ENCODE measurements at regions not wholly inside any gene's neighbourhood (a gene's known extent, or its start where the extent isn't known, plus 50 kb on each side); places are given as distances from the start of the nearest gene placed in this dataset.

DNA sequence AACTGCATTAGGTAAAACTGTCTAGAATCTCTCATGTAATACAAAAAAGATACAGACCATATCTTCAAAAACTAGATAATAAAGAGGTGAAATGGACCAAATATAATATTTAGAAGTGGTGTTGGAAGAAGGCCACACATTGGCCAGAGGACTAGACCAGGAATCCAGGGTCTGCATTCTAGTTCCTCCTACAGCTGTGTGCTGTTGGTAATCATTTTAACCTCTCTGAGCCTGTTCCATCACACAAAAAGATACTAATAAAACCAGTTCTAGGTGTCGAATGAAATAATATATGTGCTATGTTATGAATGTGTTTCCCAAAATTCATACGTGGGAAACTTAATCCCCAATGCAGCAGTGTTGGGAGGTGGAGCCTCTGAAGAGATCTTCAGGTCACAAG lies 111.6 kb upstream of the RREB1 start (continued):
- TF ChIP-seq, protein P1, sequence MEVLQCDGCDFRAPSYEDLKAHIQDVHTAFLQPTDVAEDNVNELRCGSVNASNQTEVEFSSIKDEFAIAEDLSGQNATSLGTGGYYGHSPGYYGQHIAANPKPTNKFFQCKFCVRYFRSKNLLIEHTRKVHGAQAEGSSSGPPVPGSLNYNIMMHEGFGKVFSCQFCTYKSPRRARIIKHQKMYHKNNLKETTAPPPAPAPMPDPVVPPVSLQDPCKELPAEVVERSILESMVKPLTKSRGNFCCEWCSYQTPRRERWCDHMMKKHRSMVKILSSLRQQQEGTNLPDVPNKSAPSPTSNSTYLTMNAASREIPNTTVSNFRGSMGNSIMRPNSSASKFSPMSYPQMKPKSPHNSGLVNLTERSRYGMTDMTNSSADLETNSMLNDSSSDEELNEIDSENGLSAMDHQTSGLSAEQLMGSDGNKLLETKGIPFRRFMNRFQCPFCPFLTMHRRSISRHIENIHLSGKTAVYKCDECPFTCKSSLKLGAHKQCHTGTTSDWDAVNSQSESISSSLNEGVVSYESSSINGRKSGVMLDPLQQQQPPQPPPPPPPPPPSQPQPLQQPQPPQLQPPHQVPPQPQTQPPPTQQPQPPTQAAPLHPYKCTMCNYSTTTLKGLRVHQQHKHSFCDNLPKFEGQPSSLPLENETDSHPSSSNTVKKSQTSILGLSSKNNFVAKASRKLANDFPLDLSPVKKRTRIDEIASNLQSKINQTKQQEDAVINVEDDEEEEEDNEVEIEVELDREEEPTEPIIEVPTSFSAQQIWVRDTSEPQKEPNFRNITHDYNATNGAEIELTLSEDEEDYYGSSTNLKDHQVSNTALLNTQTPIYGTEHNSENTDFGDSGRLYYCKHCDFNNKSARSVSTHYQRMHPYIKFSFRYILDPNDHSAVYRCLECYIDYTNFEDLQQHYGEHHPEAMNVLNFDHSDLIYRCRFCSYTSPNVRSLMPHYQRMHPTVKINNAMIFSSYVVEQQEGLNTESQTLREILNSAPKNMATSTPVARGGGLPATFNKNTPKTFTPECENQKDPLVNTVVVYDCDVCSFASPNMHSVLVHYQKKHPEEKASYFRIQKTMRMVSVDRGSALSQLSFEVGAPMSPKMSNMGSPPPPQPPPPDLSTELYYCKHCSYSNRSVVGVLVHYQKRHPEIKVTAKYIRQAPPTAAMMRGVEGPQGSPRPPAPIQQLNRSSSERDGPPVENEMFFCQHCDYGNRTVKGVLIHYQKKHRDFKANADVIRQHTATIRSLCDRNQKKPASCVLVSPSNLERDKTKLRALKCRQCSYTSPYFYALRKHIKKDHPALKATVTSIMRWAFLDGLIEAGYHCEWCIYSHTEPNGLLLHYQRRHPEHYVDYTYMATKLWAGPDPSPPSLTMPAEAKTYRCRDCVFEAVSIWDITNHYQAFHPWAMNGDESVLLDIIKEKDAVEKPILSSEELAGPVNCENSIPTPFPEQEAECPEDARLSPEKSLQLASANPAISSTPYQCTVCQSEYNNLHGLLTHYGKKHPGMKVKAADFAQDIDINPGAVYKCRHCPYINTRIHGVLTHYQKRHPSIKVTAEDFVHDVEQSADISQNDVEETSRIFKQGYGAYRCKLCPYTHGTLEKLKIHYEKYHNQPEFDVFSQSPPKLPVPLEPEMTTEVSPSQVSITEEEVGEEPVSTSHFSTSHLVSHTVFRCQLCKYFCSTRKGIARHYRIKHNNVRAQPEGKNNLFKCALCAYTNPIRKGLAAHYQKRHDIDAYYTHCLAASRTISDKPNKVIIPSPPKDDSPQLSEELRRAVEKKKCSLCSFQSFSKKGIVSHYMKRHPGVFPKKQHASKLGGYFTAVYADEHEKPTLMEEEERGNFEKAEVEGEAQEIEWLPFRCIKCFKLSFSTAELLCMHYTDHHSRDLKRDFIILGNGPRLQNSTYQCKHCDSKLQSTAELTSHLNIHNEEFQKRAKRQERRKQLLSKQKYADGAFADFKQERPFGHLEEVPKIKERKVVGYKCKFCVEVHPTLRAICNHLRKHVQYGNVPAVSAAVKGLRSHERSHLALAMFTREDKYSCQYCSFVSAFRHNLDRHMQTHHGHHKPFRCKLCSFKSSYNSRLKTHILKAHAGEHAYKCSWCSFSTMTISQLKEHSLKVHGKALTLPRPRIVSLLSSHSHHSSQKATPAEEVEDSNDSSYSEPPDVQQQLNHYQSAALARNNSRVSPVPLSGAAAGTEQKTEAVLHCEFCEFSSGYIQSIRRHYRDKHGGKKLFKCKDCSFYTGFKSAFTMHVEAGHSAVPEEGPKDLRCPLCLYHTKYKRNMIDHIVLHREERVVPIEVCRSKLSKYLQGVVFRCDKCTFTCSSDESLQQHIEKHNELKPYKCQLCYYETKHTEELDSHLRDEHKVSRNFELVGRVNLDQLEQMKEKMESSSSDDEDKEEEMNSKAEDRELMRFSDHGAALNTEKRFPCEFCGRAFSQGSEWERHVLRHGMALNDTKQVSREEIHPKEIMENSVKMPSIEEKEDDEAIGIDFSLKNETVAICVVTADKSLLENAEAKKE (CRISPR knock-in tag; IDR thresholded peaks at IDR 0.05), result no peak
- TF ChIP-seq, protein P2, sequence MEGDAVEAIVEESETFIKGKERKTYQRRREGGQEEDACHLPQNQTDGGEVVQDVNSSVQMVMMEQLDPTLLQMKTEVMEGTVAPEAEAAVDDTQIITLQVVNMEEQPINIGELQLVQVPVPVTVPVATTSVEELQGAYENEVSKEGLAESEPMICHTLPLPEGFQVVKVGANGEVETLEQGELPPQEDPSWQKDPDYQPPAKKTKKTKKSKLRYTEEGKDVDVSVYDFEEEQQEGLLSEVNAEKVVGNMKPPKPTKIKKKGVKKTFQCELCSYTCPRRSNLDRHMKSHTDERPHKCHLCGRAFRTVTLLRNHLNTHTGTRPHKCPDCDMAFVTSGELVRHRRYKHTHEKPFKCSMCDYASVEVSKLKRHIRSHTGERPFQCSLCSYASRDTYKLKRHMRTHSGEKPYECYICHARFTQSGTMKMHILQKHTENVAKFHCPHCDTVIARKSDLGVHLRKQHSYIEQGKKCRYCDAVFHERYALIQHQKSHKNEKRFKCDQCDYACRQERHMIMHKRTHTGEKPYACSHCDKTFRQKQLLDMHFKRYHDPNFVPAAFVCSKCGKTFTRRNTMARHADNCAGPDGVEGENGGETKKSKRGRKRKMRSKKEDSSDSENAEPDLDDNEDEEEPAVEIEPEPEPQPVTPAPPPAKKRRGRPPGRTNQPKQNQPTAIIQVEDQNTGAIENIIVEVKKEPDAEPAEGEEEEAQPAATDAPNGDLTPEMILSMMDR (conservative IDR thresholded peaks at IDR 0.05; ENCODE audit: low read depth in 2 of 2), result no peak
- TF ChIP-seq ZNF331 (CRISPR knock-in tag; IDR thresholded peaks at IDR 0.05; ENCODE audit: low read depth), result no peak
- TF ChIP-seq EZH2 (IDR thresholded peaks at IDR 0.05; ENCODE audit: low read depth, unreplicated experiment), result no peak
- TF ChIP-seq, protein P3, sequence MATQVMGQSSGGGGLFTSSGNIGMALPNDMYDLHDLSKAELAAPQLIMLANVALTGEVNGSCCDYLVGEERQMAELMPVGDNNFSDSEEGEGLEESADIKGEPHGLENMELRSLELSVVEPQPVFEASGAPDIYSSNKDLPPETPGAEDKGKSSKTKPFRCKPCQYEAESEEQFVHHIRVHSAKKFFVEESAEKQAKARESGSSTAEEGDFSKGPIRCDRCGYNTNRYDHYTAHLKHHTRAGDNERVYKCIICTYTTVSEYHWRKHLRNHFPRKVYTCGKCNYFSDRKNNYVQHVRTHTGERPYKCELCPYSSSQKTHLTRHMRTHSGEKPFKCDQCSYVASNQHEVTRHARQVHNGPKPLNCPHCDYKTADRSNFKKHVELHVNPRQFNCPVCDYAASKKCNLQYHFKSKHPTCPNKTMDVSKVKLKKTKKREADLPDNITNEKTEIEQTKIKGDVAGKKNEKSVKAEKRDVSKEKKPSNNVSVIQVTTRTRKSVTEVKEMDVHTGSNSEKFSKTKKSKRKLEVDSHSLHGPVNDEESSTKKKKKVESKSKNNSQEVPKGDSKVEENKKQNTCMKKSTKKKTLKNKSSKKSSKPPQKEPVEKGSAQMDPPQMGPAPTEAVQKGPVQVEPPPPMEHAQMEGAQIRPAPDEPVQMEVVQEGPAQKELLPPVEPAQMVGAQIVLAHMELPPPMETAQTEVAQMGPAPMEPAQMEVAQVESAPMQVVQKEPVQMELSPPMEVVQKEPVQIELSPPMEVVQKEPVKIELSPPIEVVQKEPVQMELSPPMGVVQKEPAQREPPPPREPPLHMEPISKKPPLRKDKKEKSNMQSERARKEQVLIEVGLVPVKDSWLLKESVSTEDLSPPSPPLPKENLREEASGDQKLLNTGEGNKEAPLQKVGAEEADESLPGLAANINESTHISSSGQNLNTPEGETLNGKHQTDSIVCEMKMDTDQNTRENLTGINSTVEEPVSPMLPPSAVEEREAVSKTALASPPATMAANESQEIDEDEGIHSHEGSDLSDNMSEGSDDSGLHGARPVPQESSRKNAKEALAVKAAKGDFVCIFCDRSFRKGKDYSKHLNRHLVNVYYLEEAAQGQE (IDR thresholded peaks at IDR 0.05; ENCODE audit: unreplicated experiment), result no peak
- TF ChIP-seq NANOG (IDR thresholded peaks at IDR 0.05; ENCODE audit: borderline replicate concordance), result no peak
- no peak for TF ChIP-seq ZNF114 (CRISPR knock-in tag; IDR thresholded peaks at IDR 0.05)
